CD4-positive, alpha-beta T cell (primary cell): ENCODE measurements at regions not wholly inside any gene's neighbourhood (a gene's known extent, or its start where the extent isn't known, plus 50 kb on each side); places are given as distances from the start of the nearest gene placed in this dataset.

Source experiments
- ATAC-seq: fragments of 200-7000 bp; cut with Tn5 transposase; one replicate; pipeline ENCODE4 v1.10.0; 2022; ENCODE audit warnings: mild to moderate bottlenecking; ENCODE audit not compliant: poor library complexity
- CTCF ChIA-PET: fragments of 350-600 bp; sonication (Branson Sonifier 250); formaldehyde crosslinking; loops from one replicate; lab custom pipeline; 2021; ENCODE audit warnings: antibody characterized with exemption, inconsistent platforms; lab: Charles Lee
- POLR2A ChIA-PET: fragments of 350-600 bp; sonication (Branson Sonifier 250); formaldehyde crosslinking; loops from one replicate; lab custom pipeline; 2021; ENCODE audit warnings: antibody characterized with exemption, inconsistent platforms; lab: Charles Lee
- DNase-seq, 14 experiments: peaks; one replicate each; pipeline ENCODE4 v3.0.0-alpha.2; 2013 to 2020; ENCODE audit warnings: mixed read lengths in 2 of 14
- H3K27ac ChIP-seq, 2 donors: one replicate each; pipeline versions ENCODE4 v1.5.1 to v1.7.0; 2013; ENCODE audit warnings: low read length in 2 of 2, low read depth in 1 of 2, mild to moderate bottlenecking in 1 of 2
- H3K27me3 ChIP-seq, 2 experiments: 1 replicate in 1 of 2; 2 replicates in 1 of 2; pipeline versions ENCODE4 v1.6.1 to v1.7.0; 2013; ENCODE audit warnings: low read length in 2 of 2, control low read depth in 1 of 2, mild to moderate bottlenecking in 1 of 2, moderate library complexity in 1 of 2; ENCODE audit not compliant: insufficient read depth in 2 of 2, control insufficient read depth in 1 of 2
- H3K36me3 ChIP-seq: one replicate; pipeline ENCODE4 v1.6.1; 2013; ENCODE audit warnings: low read length, control low read depth; ENCODE audit not compliant: insufficient read depth
- H3K4me1 ChIP-seq: one replicate; pipeline ENCODE4 v1.6.1; 2013; ENCODE audit warnings: low read length, control low read depth; ENCODE audit not compliant: insufficient read depth
- H3K4me3 ChIP-seq: one replicate; pipeline ENCODE4 v1.5.1; 2013; ENCODE audit warnings: mild to moderate bottlenecking, low read length, moderate library complexity
- H3K9me3 ChIP-seq, 2 experiments: 1 replicate in 1 of 2; 2 replicates in 1 of 2; pipeline versions ENCODE4 v1.6.1 to v1.7.0; 2013; ENCODE audit warnings: low read length in 2 of 2, mild to moderate bottlenecking in 2 of 2, control low read depth in 1 of 2, moderate library complexity in 1 of 2; ENCODE audit not compliant: control insufficient read depth in 1 of 2, insufficient read depth in 1 of 2
- H3K27ac Mint-ChIP-seq: one replicate; pipeline ENCODE4 v1.8.0; 2020; ENCODE audit warnings: mixed read lengths
- H3K27me3 Mint-ChIP-seq: one replicate; pipeline ENCODE4 v1.8.0; 2021; ENCODE audit warnings: mixed read lengths
- H3K36me3 Mint-ChIP-seq: one replicate; pipeline ENCODE4 v1.8.0; 2021; ENCODE audit warnings: low read depth, mixed read lengths
- H3K4me1 Mint-ChIP-seq: one replicate; pipeline ENCODE4 v1.8.0; 2021; ENCODE audit warnings: low read depth, mixed read lengths
- H3K4me3 Mint-ChIP-seq: one replicate; pipeline ENCODE4 v1.8.0; 2020; ENCODE audit warnings: mild to moderate bottlenecking, mixed read lengths
- H3K9me3 Mint-ChIP-seq: one replicate; pipeline ENCODE4 v1.8.0; 2020; ENCODE audit warnings: mixed read lengths
- CTCF ChIP-seq: fragments of 200-600 bp; IDR thresholded peaks from one replicate; pipeline ENCODE4 v1.8.0; 2022; ENCODE audit warnings: antibody characterized with exemption, mild to moderate bottlenecking
- intact Hi-C, 2 experiments: fragments of 100-400 bp; cut with DNase I in 1 of 2; cut with micrococcal nuclease in 1 of 2; formaldehyde crosslinking; loops; one replicate each; pipeline versions ENCODE4 v1.15.1 to v1.9.0; 2023 to 2025; cut with DNase I, micrococcal nuclease

GRCh38 chr9:107982001-107982400 lies 492.4 kb upstream of the KLF4 start:
- no peak for ATAC-seq
- TF ChIP-seq CTCF, result no peak
- Mint-ChIP-seq H3K4me3 (no peak overlapping the region), H3K36me3 (no peaks in the 10 kb centered on the region), H3K4me1 (no peaks in the 10 kb centered on the region), H3K9me3 (peaks cover 2% of the 10 kb centered on the region), H3K27ac (no peak overlapping the region), H3K27me3 (no peaks in the 10 kb centered on the region)
- no peaks in the 10 kb centered on the region for H3K36me3 ChIP-seq
- H3K9me3 ChIP-seq, result peaks cover 0 to 4% of the 10 kb centered on the region in 2 experiments
- H3K27ac ChIP-seq, result no peak overlapping the region
- no peak overlapping the region for H3K4me3 ChIP-seq
- intact Hi-C loops, result no loop called here
- ChIA-PET POLR2A (no interaction called here), CTCF (interaction anchor here (1.0 kb wide), 1 partner anchor 17 kb away, joined by 3 read pairs; no protein-coding TSS in a partner anchor)
- no peak for DNase-seq
- H3K4me1 ChIP-seq, result no peaks in the 10 kb centered on the region
- H3K27me3 ChIP-seq, result no peaks in the 10 kb centered on the region

GRCh38 chr9:107980984-107981383 lies 491.4 kb upstream of the KLF4 start:
- H3K9me3 ChIP-seq, result peaks cover 0 to 7% of the 10 kb centered on the region in 2 experiments
- no peak overlapping the region for H3K27ac Mint-ChIP-seq
- no peak for DNase-seq
- no peaks in the 10 kb centered on the region for H3K36me3 ChIP-seq
- H3K27me3 Mint-ChIP-seq, result no peaks in the 10 kb centered on the region
- H3K4me1 ChIP-seq, result no peaks in the 10 kb centered on the region
- no peak overlapping the region for H3K27ac ChIP-seq
- no peak for TF ChIP-seq CTCF
- no peaks in the 10 kb centered on the region for H3K4me1 Mint-ChIP-seq
- H3K36me3 Mint-ChIP-seq, result no peaks in the 10 kb centered on the region
- ChIA-PET CTCF (interaction anchor here (1.0 kb wide), 1 partner anchor 16 kb away, joined by 3 read pairs; no protein-coding TSS in a partner anchor), POLR2A (no interaction called here)
- no peak overlapping the region for H3K4me3 Mint-ChIP-seq
- no peak overlapping the region for H3K4me3 ChIP-seq
- peaks cover 2% of the 10 kb centered on the region for H3K9me3 Mint-ChIP-seq
- H3K27me3 ChIP-seq, result no peaks in the 10 kb centered on the region
- no peak for ATAC-seq
- intact Hi-C loops, result no loop called here

- TF ChIP-seq CTCF, result no peak
- ChIA-PET POLR2A (no interaction called here), CTCF (no interaction called here)
- peaks cover 0 to 7% of the 10 kb centered on the region in 2 experiments for H3K9me3 ChIP-seq
- no peaks in the 10 kb centered on the region for H3K36me3 ChIP-seq
- H3K9me3 Mint-ChIP-seq, result no peaks in the 10 kb centered on the region
- no peaks in the 10 kb centered on the region for H3K27me3 ChIP-seq
- no peak overlapping the region for H3K27ac ChIP-seq
- H3K4me3 Mint-ChIP-seq, result no peak overlapping the region
- H3K4me3 ChIP-seq, result no peak overlapping the region
- H3K27ac Mint-ChIP-seq, result no peak overlapping the region
- ATAC-seq (no peak), DNase-seq (peak in 3 of 14 experiments; percentile 15 to 44 (median 24))
- no peaks in the 10 kb centered on the region for H3K4me1 ChIP-seq
- no peaks in the 10 kb centered on the region for H3K4me1 Mint-ChIP-seq
- no peaks in the 10 kb centered on the region for H3K36me3 Mint-ChIP-seq
- intact Hi-C loops, result no loop called here
- no peaks in the 10 kb centered on the region for H3K27me3 Mint-ChIP-seq
Observed at GRCh38 chr9:107976767-107977166, 487.2 kb upstream of the KLF4 start.
